Large intestine (tissue), 3 donors: ENCODE measurements at regions not wholly inside any gene's neighbourhood (a gene's known extent, or its start where the extent isn't known, plus 50 kb on each side); places are given as distances from the start of the nearest gene placed in this dataset.
"Not testable (repeated sequence)": the region's sequence is repeated elsewhere in the genome, so short reads cannot be mapped to it uniquely, and the experiment has no call there.

Source experiments
- DNase-seq, 2 donors: peaks; one replicate each; pipeline versions ENCODE4 v3.0.0 to v3.0.0-alpha.2; 2013
- H3K27ac ChIP-seq: one replicate; pipeline ENCODE4 v1.5.1; 2013; ENCODE audit warnings: low read length
- H3K27me3 ChIP-seq: 2 replicates; pipeline ENCODE4 v1.6.1; 2013; ENCODE audit warnings: low read length; ENCODE audit not compliant: control insufficient read depth, insufficient read depth
- H3K36me3 ChIP-seq: 2 replicates; pipeline ENCODE4 v1.6.1; 2013; ENCODE audit warnings: low read length; ENCODE audit not compliant: control insufficient read depth, insufficient read depth
- H3K4me1 ChIP-seq: one replicate; pipeline ENCODE4 v1.6.1; 2013; ENCODE audit warnings: low read length; ENCODE audit not compliant: control insufficient read depth, insufficient read depth
- H3K4me3 ChIP-seq: one replicate; pipeline ENCODE4 v1.5.1; 2013; ENCODE audit warnings: low read length
- H3K9me3 ChIP-seq: one replicate; pipeline ENCODE4 v1.6.1; 2013; ENCODE audit warnings: mild to moderate bottlenecking, low read depth, low read length, moderate library complexity; ENCODE audit not compliant: control insufficient read depth
- WGBS: methylation state at CpG from one replicate; pipeline ENCODE4 v1.1.5; 2013; ENCODE audit warnings: low lambda C conversion rate; ENCODE audit not compliant: insufficient coverage; 5-methylcytosine and 5-hydroxymethylcytosine counted together

GRCh38 chr4:106569146-106570031 lies 200.8 kb upstream of the GIMD1 start:
- Histone ChIP-seq H3K4me3 (no peak overlapping the region), H3K27me3 (no peaks in the 10 kb centered on the region), H3K4me1 (no peaks in the 10 kb centered on the region), H3K36me3 (no peaks in the 10 kb centered on the region), H3K9me3 (no peaks in the 10 kb centered on the region), H3K27ac (no peak overlapping the region)
- WGBS = 100% methylated on average over 1 of the region's 7 CpGs
- no peak for DNase-seq

- no peak for DNase-seq
- no CpG with 5 or more reads among the region's 2 CpGs for WGBS
- Histone ChIP-seq H3K4me3 (no peak overlapping the region), H3K4me1 (no peaks in the 10 kb centered on the region), H3K27ac (no peak overlapping the region), H3K36me3 (no peaks in the 10 kb centered on the region), H3K9me3 (no peaks in the 10 kb centered on the region), H3K27me3 (no peaks in the 10 kb centered on the region)
Measured at GRCh38 chr4:106565727-106566126, 197.1 kb upstream of the GIMD1 start.

GRCh38 chr4:106563637-106564036 lies 195.1 kb upstream of the GIMD1 start:
- not testable (repeated sequence) for H3K4me3 ChIP-seq, DNase-seq, H3K9me3 ChIP-seq, H3K4me1 ChIP-seq, H3K27ac ChIP-seq, H3K27me3 ChIP-seq, H3K36me3 ChIP-seq
- no CpG with 5 or more reads among the region's 11 CpGs for WGBS

GRCh38 chr4:106551724-106552123 lies 183.1 kb upstream of the GIMD1 start:
- Histone ChIP-seq H3K4me1 (no peaks in the 10 kb centered on the region), H3K36me3 (no peaks in the 10 kb centered on the region), H3K27ac (no peak overlapping the region), H3K4me3 (no peak overlapping the region), H3K9me3 (no peaks in the 10 kb centered on the region), H3K27me3 (no peaks in the 10 kb centered on the region)
- DNase-seq = no peak
- WGBS = 100% methylated on average over 1 of the region's 2 CpGs

GRCh38 chr4:106548446-106549044 lies 180.0 kb upstream of the GIMD1 start:
- Histone ChIP-seq H3K27ac (no peak overlapping the region), H3K4me3 (no peak overlapping the region), H3K27me3 (no peaks in the 10 kb centered on the region), H3K9me3 (no peaks in the 10 kb centered on the region), H3K36me3 (no peaks in the 10 kb centered on the region), H3K4me1 (no peaks in the 10 kb centered on the region)
- no peak for DNase-seq
- WGBS = no CpG with 5 or more reads among the region's 1 CpG

GRCh38 chr4:106546370-106546769 lies 177.8 kb upstream of the GIMD1 start:
- H3K27me3 ChIP-seq = no peaks in the 10 kb centered on the region
- no peak for DNase-seq
- 70% methylated on average over 1 of the region's 1 CpG for WGBS

GRCh38 chr4:106542609-106543008 lies 174.0 kb upstream of the GIMD1 start:
- not testable (repeated sequence) for H3K9me3 ChIP-seq

More at GRCh38 chr4:106546370-106546769, 177.8 kb upstream of the GIMD1 start:
- Histone ChIP-seq H3K9me3 (no peaks in the 10 kb centered on the region), H3K4me1 (no peaks in the 10 kb centered on the region), H3K4me3 (no peak overlapping the region), H3K27ac (no peak overlapping the region), H3K36me3 (no peaks in the 10 kb centered on the region)

GRCh38 chr4:106541253-106541652 lies 172.7 kb upstream of the GIMD1 start:
- Histone ChIP-seq H3K9me3 (no peaks in the 10 kb centered on the region), H3K4me1 (no peaks in the 10 kb centered on the region), H3K4me3 (no peak overlapping the region), H3K27me3 (no peaks in the 10 kb centered on the region), H3K36me3 (no peaks in the 10 kb centered on the region), H3K27ac (no peak overlapping the region)
- no peak for DNase-seq
- 89% methylated on average over 1 of the region's 2 CpGs for WGBS

More at GRCh38 chr4:106542609-106543008, 174.0 kb upstream of the GIMD1 start:
- WGBS = no CpG with 5 or more reads among the region's 1 CpG
- DNase-seq = peak in 1 of 2 donors; percentile 81
- not testable (repeated sequence) for H3K36me3 ChIP-seq, H3K4me1 ChIP-seq, H3K27me3 ChIP-seq, H3K4me3 ChIP-seq, H3K27ac ChIP-seq

- DNase-seq = no peak
- Histone ChIP-seq H3K4me3 (no peak overlapping the region), H3K9me3 (no peaks in the 10 kb centered on the region)
Measured at GRCh38 chr4:106530821-106531220, 162.2 kb upstream of the GIMD1 start.

GRCh38 chr4:106530024-106530361 lies 161.4 kb upstream of the GIMD1 start:
- no CpG with 5 or more reads among the region's 1 CpG for WGBS
- no peaks in the 10 kb centered on the region for H3K36me3 ChIP-seq

More at GRCh38 chr4:106530821-106531220, 162.2 kb upstream of the GIMD1 start:
- Histone ChIP-seq H3K27me3 (no peaks in the 10 kb centered on the region), H3K27ac (no peak overlapping the region), H3K36me3 (no peaks in the 10 kb centered on the region), H3K4me1 (no peaks in the 10 kb centered on the region)

More at GRCh38 chr4:106530024-106530361, 161.4 kb upstream of the GIMD1 start:
- Histone ChIP-seq H3K9me3 (peaks cover 6% of the 10 kb centered on the region), H3K27ac (no peak overlapping the region), H3K4me1 (no peaks in the 10 kb centered on the region), H3K27me3 (no peaks in the 10 kb centered on the region), H3K4me3 (no peak overlapping the region)
- DNase-seq = no peak
